H1 (cell line): ENCODE measurements at regions not wholly inside any gene's neighbourhood (a gene's known extent, or its start where the extent isn't known, plus 50 kb on each side); places are given as distances from the start of the nearest gene placed in this dataset.

ENCODE experiments used
- CREB1 ChIP-seq: IDR thresholded peaks from 2 replicates; pipeline ENCODE4 v1.6.1; 2012; ENCODE audit warnings: inconsistent platforms
- GABPA ChIP-seq: IDR thresholded peaks from 2 replicates; pipeline ENCODE4 v1.6.1; 2011; ENCODE audit warnings: mild to moderate bottlenecking, low read length, moderate library complexity, borderline replicate concordance; ENCODE audit not compliant: insufficient read depth
- TF ChIP-seq, protein P1 (sequence below): IDR thresholded peaks from 2 replicates; pipeline ENCODE4 v1.6.1; 2012; ENCODE audit warnings: inconsistent platforms

GRCh38 chr7:138352570-138353461 lies 107.2 kb upstream of the TRIM24 start (continued):
- TF ChIP-seq, protein P1, sequence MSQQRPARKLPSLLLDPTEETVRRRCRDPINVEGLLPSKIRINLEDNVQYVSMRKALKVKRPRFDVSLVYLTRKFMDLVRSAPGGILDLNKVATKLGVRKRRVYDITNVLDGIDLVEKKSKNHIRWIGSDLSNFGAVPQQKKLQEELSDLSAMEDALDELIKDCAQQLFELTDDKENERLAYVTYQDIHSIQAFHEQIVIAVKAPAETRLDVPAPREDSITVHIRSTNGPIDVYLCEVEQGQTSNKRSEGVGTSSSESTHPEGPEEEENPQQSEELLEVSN, result no peak
- TF ChIP-seq GABPA (no peak), CREB1 (no peak)
